NT2/D1 (cell line): ENCODE measurements at regions not wholly inside any gene's neighbourhood (a gene's known extent, or its start where the extent isn't known, plus 50 kb on each side); places are given as distances from the start of the nearest gene placed in this dataset.
"Not testable (repeated sequence)": the region's sequence is repeated elsewhere in the genome, so short reads cannot be mapped to it uniquely, and the experiment has no call there.

ENCODE experiments used
- DNase-seq: peaks from one replicate; pipeline ENCODE4 v3.0.0-alpha.2; 2011; ENCODE audit warnings: low read depth, low spot score
- H3K27me3 ChIP-seq: 2 replicates; pipeline ENCODE4 v1.6.0; 2011; ENCODE audit warnings: mild to moderate bottlenecking; ENCODE audit not compliant: insufficient read length, insufficient read depth
- H3K36me3 ChIP-seq: 2 replicates; pipeline ENCODE4 v1.6.1; 2011; ENCODE audit warnings: mild to moderate bottlenecking, low read length, mixed read lengths; ENCODE audit not compliant: insufficient read depth, insufficient read length
- H3K4me1 ChIP-seq: 2 replicates; pipeline ENCODE4 v1.5.1; 2011; ENCODE audit not compliant: insufficient read depth, insufficient read length
- H3K4me3 ChIP-seq: 2 replicates; pipeline ENCODE4 v1.5.1; 2011; ENCODE audit warnings: low read depth; ENCODE audit not compliant: insufficient read length
- H3K9ac ChIP-seq: 2 replicates; pipeline ENCODE4 v1.6.0; 2011; ENCODE audit warnings: low read depth; ENCODE audit not compliant: insufficient read length
- H3K9me3 ChIP-seq: 2 replicates; pipeline ENCODE4 v1.5.1; 2011; ENCODE audit warnings: mild to moderate bottlenecking, low read length; ENCODE audit not compliant: insufficient read depth
- SUZ12 ChIP-seq: IDR thresholded peaks from 2 replicates; pipeline ENCODE4 v1.6.1; 2011; ENCODE audit not compliant: insufficient read length, insufficient read depth; ENCODE audit errors: extremely low read depth
- YY1 ChIP-seq: IDR thresholded peaks from 2 replicates; pipeline ENCODE4 v1.6.1; 2011; ENCODE audit not compliant: insufficient read length, insufficient read depth
- ZNF274 ChIP-seq: IDR thresholded peaks from 2 replicates; pipeline ENCODE4 v1.6.1; 2011; ENCODE audit warnings: mild to moderate bottlenecking, low read depth, low read length

- Histone ChIP-seq H3K4me1 (no peaks in the 10 kb centered on the region), H3K9me3 (no peaks in the 10 kb centered on the region), H3K4me3 (no peak overlapping the region), H3K36me3 (no peaks in the 10 kb centered on the region), H3K9ac (no peak overlapping the region), H3K27me3 (peaks cover 99% of the 10 kb centered on the region)
- DNase-seq: no peak
- no peak for TF ChIP-seq ZNF274
- no peak for TF ChIP-seq SUZ12
- TF ChIP-seq YY1: no peak
Measured at GRCh38 chr22:22773979-22774604, 113.5 kb upstream of the IGLL5 start.

- peaks cover 99% of the 10 kb centered on the region for H3K27me3 ChIP-seq
- H3K9ac ChIP-seq, H3K4me3 ChIP-seq, H3K9me3 ChIP-seq, DNase-seq, H3K4me1 ChIP-seq, H3K36me3 ChIP-seq: not testable (repeated sequence)
Measured at GRCh38 chr22:22774762-22775161, 112.9 kb upstream of the IGLL5 start.

- H3K36me3 ChIP-seq: no peaks in the 10 kb centered on the region
- H3K9me3 ChIP-seq: no peaks in the 10 kb centered on the region
- H3K27me3 ChIP-seq: peaks cover 91% of the 10 kb centered on the region
- no peak for DNase-seq
- H3K4me1 ChIP-seq: no peaks in the 10 kb centered on the region
- H3K4me3 ChIP-seq: no peak overlapping the region
- no peak for TF ChIP-seq YY1
- H3K9ac ChIP-seq: no peak overlapping the region
Measured at GRCh38 chr22:22776121-22776520, 111.5 kb upstream of the IGLL5 start.

GRCh38 chr22:22779213-22779612, 108.4 kb upstream of the IGLL5 start:
- TF ChIP-seq YY1: no peak
- no peak for TF ChIP-seq SUZ12
- TF ChIP-seq ZNF274: no peak
- Histone ChIP-seq H3K9me3 (no peaks in the 10 kb centered on the region), H3K9ac (no peak overlapping the region), H3K4me3 (no peak overlapping the region), H3K36me3 (no peaks in the 10 kb centered on the region), H3K27me3 (peaks cover 91% of the 10 kb centered on the region), H3K4me1 (no peaks in the 10 kb centered on the region)
- DNase-seq: no peak

GRCh38 chr22:22783575-22783974, 104.0 kb upstream of the IGLL5 start:
- Histone ChIP-seq H3K4me3 (no peak overlapping the region), H3K9me3 (no peaks in the 10 kb centered on the region), H3K27me3 (peaks cover 92% of the 10 kb centered on the region), H3K9ac (no peak overlapping the region), H3K36me3 (no peaks in the 10 kb centered on the region), H3K4me1 (no peaks in the 10 kb centered on the region)
- no peak for DNase-seq
- TF ChIP-seq SUZ12 (no peak), YY1 (no peak), ZNF274 (no peak)

GRCh38 chr22:22784249-22785039, 103.2 kb upstream of the IGLL5 start:
- DNase-seq: no peak
- Histone ChIP-seq H3K9ac (no peak overlapping the region), H3K36me3 (no peaks in the 10 kb centered on the region), H3K9me3 (no peaks in the 10 kb centered on the region), H3K4me1 (no peaks in the 10 kb centered on the region), H3K27me3 (peaks cover 92% of the 10 kb centered on the region), H3K4me3 (no peak overlapping the region)
- TF ChIP-seq YY1 (no peak), ZNF274 (no peak), SUZ12 (no peak)

GRCh38 chr22:22785316-22786065, 102.1 kb upstream of the IGLL5 start:
- no peaks in the 10 kb centered on the region for H3K9me3 ChIP-seq

More at GRCh38 chr22:22785316-22786065, 102.1 kb upstream of the IGLL5 start:
- Histone ChIP-seq H3K36me3 (no peaks in the 10 kb centered on the region), H3K9ac (no peak overlapping the region), H3K4me3 (no peak overlapping the region), H3K4me1 (no peaks in the 10 kb centered on the region), H3K27me3 (peaks cover 97% of the 10 kb centered on the region)
- DNase-seq: no peak
- TF ChIP-seq ZNF274: no peak
